ENCODE measurements at regions not wholly inside any gene's neighbourhood (a gene's known extent, or its start where the extent isn't known, plus 50 kb on each side); places are given as distances from the start of the nearest gene placed in this dataset.

- DNase-seq (ENCODE audit: low read depth, low spot score), result no peak
Measured at GRCh38 chr6:140155451-140156126, 781.1 kb upstream of the CITED2 start.

GRCh38 chr6:140153703-140154102, 779.3 kb upstream of the CITED2 start:
- no peak for DNase-seq (ENCODE audit: low read depth, low spot score)

DNA sequence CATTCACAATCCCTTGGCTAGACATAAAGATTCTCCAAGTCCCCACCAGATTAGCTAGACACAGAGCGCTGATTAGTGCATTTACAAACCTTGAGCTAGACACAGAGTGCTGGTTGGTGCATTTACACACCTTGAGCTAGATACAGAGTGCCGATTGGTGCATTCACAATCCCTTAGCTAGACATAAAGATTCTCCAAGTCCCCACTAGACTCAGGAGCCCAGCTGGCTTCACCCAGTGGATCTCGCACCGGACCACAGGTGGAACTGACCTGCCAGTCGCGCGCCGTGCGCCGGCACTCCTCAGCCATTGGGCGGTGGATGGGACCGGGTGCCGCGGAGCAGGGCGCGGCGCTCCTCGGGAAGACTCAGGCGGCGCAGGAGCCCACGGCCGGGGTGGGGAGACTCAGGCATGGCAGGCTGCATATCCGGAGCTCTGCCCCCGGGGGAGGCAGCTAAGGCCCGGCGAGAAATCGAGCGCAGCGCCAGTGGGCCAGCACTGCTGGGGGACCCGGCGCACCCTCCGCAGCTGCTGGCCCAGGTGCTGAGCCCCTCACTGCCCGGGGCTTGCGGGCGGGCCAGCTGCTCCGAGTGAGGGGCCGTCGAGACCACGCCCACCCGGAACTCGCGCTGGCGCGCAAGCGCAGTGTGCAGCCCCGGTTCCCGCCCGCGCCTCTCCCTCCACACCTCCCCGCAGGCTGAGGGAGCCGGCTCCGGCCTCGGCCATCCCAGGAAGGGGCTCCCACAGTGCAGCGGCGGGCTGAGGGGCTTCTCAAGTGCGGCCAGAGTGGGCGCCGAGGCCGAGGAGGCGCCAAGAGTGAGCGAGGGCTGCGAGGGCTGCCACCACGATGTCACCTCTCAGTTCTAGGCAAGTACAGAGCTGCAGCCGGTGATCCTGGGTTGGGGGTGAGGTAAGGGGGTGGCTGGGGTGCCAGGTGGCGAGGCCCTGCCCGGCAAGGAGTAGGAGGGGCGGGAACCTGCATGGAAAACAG, 773.7 kb upstream of the CITED2 start:
- peak; percentile 97 for DNase-seq (ENCODE audit: low read depth, low spot score)

DNA sequence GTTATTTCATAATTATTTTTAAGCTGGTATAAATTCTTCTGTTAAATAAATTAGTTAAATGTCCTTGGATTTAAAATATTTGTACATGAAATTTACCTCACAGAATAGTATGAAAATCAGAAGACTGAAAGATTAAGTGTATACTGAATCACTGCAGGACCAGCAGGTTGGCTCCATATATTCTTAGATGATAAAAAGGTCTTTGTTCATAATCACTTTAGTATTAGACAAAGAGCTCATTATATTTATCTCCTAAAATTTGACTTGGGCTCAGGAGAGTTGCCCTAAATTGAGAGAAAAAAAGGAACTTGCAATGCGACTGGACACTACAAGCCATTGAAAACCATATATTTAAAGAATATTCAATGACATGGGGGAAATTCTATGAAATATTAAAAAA, 766.4 kb upstream of the CITED2 start:
- DNase-seq (ENCODE audit: low read depth, low spot score), result no peak

- no peak for DNase-seq (ENCODE audit: low read depth, low spot score)
Measured at GRCh38 chr6:140138311-140139010, 764.0 kb upstream of the CITED2 start.

DNA sequence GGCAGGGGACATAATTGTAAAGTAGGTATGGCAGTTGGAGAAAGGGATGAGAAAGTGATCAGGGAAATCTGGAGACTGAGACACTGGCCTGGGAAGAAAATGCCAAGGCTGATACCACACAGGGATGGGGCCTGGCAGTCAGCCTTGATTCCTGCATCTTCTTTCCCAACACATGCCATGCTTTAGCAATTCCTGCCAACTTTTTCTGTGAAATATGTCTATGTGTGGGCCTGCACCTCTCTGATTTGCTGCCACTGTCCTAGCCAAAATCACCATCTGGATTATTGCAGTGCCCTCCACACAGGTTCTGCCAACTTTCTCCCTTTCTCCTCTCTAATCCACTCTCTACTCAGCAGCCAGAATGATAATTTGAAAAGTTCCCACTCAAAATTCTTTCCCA, 759.8 kb upstream of the CITED2 start:
- no peak for DNase-seq (ENCODE audit: low read depth, low spot score)

- no peak for DNase-seq (ENCODE audit: low read depth, low spot score)
Measured at GRCh38 chr6:140130074-140130473, 755.6 kb upstream of the CITED2 start.

DNA sequence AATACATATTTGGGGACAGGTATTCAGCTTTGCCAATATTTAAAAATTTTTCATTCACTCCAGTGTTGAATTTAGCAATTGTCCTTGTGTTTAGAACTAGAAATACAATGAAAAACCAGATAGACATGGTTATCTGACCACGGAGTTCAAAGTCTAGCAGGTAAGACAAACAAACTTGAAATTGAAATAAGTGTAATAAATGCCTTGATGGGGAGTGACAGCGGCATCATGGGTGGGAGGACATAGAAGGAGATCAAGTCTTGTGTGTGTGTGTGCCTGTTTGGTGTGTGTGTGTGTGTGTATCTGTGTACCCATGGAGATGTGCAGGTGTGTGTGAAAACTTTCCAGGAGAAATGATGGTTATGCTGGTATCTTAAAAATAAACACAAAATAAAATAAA, 750.0 kb upstream of the CITED2 start:
- no peak for DNase-seq (ENCODE audit: low read depth, low spot score)

- no peak for DNase-seq (ENCODE audit: low read depth, low spot score)
Measured at GRCh38 chr6:140108167-140108566, 733.7 kb upstream of the CITED2 start.

GRCh38 chr6:140107216-140107615, 732.8 kb upstream of the CITED2 start:
- DNase-seq (ENCODE audit: low read depth, low spot score), result no peak

DNA sequence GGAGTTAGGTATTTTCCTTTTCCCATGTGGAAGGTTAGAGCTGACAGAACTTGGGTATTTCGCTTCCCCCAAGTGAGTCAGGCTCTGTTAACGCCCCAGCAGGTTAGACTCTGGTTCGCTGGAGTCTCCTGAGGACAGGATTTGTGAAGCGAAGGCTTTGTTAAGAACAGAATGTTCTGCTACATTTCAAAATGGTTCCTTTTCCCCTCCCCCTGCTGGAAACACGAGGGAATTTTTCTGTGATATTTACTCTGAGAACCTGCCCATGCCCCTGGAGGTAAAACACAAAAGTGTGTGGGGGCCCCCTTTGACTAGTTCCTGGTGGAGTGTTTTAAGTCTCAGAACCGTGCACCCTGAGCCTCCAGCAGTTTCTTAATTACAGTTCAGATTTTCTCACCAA, 731.4 kb upstream of the CITED2 start:
- DNase-seq (ENCODE audit: low read depth, low spot score), result peak; percentile 84

DNA sequence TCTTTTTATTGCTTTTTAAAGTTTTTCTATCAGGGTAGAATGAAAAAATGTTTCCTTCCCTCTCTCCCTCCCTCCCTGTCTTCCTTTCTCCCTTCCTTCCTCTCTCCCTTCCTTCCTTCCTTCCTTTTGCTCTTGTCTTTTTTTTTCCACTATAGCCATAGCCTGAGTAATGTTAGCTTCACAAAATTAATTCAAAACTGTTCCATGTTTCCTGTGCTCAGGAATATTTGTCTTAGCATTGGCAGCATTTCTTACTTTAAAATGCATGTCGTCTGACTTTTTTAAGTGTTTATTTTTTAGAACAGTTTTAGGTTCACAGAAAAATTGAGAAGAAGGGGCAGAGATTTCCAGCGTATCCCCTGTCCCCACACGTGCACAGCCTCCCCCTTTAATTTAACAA, 730.8 kb upstream of the CITED2 start:
- no peak for DNase-seq (ENCODE audit: low read depth, low spot score)

- no peak for DNase-seq (ENCODE audit: low read depth, low spot score)
Measured at GRCh38 chr6:140101818-140102217, 727.4 kb upstream of the CITED2 start.

GRCh38 chr6:140101367-140101766, 726.9 kb upstream of the CITED2 start:
- no peak for DNase-seq (ENCODE audit: low read depth, low spot score)

DNA sequence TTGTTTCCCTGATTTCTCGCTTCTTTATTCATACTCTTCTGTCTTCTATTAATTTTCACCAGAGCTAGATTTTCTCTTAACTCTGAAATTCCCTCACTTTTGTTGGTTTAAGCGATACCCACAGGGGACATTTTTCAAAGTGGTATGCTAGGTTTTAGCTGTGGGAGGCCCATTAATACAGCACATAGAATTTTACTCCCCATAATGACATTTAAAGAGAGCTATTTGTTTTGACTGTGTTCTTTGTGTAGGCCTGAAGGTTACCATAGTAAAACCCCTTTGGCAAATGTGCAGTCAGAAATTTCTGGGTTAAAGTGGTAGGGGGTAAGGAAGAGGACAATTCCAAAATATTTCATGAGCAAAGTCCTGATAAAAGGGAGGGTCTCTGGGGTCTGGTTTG, 721.1 kb upstream of the CITED2 start:
- DNase-seq (ENCODE audit: low read depth, low spot score), result peak; percentile 7

DNA sequence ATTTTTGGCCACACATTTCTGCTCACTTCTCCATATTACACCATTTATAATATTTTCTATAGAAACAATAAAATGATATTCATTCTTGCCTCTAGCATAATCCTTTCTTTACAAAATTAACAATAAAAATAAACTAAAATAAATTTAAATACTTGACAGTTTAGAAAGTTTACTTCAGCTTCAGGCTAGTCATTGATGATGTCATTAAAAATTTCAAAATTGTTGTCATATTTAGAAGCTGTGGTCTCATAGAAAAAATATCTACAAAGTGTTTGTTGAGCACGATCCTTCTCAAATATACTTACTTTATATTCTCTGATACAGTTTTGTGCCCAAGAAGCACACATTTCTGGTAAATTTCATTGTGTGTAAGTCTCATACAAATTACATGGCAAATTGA, 717.4 kb upstream of the CITED2 start:
- DNase-seq (ENCODE audit: low read depth, low spot score), result no peak

DNA sequence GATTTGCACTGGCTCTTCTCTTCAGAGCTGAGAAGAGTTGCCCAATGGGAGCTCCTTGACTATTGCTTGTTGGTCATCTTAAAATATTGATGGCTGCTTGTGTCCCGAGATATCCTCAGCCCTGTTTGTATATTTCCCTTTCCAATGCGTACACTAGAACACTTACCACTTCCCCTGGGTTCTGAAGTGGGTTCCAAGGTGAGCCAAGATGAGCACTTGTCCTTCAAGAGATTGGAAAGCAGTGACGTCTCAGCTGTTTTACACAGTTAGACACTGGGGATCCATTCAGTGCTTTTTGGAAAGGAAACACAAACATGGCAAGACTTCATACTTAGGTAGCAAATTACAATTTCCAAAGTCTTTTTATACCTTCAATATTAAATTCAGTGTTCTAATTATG, 716.4 kb upstream of the CITED2 start:
- no peak for DNase-seq (ENCODE audit: low read depth, low spot score)

DNA sequence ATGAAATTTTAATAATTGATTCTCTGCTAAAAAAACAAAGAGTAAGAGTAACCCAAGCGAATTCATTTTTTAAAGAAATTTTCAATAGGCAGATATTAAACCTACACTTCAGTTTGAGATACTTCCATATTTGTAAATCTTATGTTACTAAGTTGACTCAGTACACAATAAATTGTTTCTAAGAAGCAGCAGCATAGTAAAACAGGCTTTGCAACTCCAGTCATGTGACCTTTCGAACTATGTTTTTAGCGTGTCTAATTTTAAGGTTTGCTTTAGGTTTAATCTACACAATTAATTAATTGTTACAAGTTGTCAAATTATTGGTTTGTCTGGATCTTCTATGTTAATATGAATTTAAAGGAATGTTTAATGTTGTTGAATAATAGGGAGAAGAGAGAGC, 708.9 kb upstream of the CITED2 start:
- no peak for DNase-seq (ENCODE audit: low read depth, low spot score)

GRCh38 chr6:140082867-140083297, 708.4 kb upstream of the CITED2 start:
- no peak for DNase-seq (ENCODE audit: low read depth, low spot score)

DNA sequence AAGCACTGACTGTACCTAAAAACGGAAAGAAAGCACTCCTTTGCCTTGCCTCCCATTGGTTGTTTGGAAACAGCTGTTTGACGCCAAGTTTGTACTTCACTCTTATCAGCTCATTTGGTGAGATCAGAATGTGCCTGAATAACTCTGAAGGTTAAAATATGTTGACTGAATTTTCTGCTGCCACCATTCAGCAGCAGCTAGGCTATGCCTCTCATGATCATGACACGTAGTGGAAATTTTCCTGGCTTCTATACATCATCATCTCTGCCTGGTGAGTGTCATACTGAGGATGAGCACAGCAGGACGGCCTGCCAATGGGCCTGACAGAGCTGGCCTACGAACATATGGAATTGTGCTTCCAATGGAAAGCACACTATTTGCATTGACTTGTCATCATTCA, 704.9 kb upstream of the CITED2 start:
- no peak for DNase-seq (ENCODE audit: low read depth, low spot score)

DNA sequence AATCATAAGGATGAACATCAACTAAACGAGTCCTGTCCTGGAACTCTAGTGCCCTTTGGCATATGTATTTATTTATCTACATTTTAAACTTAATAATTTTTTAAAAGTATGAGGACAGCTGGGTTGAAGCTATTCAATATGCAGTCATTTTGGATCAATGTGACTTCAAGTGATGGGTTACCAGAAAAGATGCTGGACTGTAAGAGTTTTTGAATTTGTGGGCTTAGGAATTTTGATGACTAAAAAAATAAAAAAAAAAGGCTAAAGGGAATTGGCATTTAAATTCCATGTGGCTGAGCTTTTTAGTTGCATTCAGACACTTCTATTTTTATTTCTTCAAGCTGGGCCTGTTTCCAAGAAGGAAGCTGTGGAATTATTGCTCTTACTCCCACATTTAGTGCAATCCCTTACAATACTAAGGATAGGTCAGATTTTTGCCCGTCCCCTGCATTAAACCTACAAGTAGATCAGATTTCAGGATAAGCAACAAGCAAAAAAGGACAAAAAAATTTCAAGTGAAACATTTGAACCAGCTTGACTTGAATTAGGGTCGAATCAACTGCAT, 704.2 kb upstream of the CITED2 start:
- no peak for DNase-seq (ENCODE audit: low read depth, low spot score)

All from ELF-1 (cell line).